HG02885 (cell line): ENCODE measurements at regions not wholly inside any gene's neighbourhood (a gene's known extent, or its start where the extent isn't known, plus 50 kb on each side); places are given as distances from the start of the nearest gene placed in this dataset.
"Not testable (repeated sequence)": the region's sequence is repeated elsewhere in the genome, so short reads cannot be mapped to it uniquely, and the experiment has no call there.

Experiments
- ATAC-seq: cut with Tn5 transposase; IDR thresholded peaks from one replicate; pipeline ENCODE4 v1.9.1; 2021; ENCODE audit warnings: mild to moderate bottlenecking; ENCODE audit not compliant: unreplicated experiment, poor library complexity

DNA sequence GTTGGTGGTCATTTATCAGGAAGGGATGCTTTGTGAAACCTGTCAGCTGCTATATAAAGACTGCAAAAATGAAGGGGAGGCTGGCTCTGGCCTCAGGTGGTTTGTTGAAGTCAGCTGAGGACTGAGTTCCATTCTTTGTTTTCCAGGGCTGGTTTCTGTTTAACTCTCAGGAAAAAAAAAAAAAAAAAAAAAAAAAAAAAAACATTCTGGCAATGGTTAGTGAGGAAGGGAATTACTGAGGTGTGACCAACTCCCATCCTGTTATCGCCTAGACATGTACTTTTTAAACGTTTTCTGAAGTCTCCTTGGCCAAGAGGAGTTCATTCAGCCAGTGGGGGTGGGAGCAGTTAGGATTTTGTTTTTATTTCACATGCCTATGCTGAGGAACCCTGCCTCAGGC lies 316.3 kb downstream of the OXSM start:
- ATAC-seq = no peak

DNA sequence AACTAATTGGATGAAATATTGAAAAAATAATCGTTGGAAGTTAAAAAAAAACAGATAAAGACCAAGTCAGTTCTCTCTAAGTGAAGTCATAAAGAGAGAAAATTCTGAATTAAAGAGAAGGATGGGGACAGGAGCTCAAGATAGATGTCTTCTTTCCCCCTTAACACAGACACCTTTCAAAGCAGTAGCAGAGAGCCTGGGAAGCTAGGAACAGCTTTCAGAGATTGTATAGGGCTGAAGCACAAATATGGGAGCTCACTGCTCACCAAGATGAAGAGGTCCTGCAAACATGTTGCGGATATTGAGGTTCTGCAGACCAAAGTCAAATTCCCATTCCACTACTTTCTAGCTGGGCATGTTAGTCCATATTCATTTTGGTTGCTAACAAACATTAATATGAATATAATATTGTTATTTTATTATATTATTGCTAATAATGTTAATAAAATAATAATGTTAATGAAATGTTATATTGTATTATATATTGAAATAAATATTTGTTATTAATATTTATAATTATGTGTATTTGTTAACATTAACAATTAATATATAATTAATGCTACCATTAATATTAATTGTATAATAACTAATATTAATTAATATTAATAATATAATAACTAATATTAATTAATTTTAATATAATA lies 319.1 kb downstream of the OXSM start:
- ATAC-seq = no peak

- no peak for ATAC-seq
Measured at GRCh38 chr3:26114851-26115250, 325.0 kb downstream of the OXSM start.

DNA sequence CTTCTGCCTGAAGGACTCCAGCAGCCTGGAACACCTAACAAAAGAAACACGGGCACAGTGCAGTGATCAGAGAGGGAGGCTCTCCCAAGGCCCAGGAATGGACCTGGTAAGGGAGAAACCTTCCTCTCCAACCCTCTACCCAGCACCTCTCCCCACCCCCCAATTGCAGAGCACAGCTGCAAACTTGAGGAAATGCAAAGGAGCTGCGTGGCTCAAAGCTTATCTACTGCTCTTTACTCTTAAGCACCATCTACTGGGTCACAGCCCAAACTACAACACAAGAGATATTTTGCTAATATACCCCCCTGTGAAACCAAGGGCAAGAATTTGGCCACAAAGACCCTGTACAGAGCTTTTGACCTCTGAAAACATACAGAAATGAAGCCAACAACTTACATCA lies 328.3 kb downstream of the OXSM start:
- ATAC-seq = peak; percentile 90

DNA sequence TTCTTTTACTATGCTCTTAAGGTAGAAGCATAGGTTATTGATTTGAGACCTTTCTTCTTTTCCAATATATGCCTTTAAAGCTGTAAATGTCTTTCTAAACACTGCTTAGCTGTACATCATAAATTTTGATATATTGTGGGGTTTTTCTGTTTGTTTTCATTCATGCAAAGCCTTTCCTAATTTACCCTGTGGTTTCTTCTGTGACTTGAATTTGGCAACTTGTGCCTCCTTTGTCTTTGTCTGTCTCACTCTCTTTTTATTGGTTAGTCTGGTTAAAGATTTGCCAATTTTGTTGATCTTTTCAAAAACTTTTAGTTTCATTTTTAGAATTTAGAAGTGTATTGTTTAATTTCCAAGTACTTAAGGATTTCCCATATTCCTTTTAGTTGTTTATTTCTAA lies 343.1 kb downstream of the OXSM start:
- ATAC-seq = no peak

- no peak for ATAC-seq
Measured at GRCh38 chr3:26141296-26141695, 351.4 kb downstream of the OXSM start.

DNA sequence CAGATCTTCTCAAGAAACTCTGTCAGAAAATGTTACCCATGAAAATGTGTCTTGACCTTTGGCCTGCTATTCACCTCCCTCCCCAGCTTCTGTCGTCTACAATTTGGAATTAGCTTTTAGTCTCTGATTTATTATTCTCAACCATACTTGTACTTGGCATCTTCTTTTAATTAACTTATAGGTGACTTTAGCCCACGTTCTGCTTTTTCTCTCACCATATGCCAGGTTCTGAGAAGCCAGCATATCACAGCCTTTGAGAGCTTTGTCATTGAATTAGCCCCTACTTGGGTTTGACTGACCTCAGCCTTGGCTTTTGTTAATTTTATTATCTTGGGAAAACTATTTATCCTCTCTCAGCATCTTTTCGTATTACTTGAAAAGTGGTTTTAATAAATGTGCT lies 355.9 kb downstream of the OXSM start:
- no peak for ATAC-seq

DNA sequence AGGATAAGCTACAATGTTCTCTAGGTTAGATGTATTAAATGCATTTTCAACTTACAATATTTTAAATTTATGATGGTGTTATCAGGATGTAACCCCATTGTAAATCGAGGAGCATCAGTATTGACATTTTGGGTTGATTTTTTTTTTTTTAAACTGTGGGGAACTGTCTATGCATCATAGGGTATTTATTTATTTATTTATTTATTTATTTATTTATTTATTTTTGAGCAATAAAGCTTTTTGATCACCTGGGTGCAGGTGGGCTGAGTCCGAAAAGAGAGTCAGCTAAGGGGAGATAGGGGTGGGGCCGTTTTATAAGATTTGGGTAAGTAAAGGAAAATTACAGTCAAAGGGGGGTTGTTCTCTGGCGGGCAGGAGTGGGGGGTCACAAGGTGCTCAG lies 367.5 kb downstream of the OXSM start:
- not testable (repeated sequence) for ATAC-seq

DNA sequence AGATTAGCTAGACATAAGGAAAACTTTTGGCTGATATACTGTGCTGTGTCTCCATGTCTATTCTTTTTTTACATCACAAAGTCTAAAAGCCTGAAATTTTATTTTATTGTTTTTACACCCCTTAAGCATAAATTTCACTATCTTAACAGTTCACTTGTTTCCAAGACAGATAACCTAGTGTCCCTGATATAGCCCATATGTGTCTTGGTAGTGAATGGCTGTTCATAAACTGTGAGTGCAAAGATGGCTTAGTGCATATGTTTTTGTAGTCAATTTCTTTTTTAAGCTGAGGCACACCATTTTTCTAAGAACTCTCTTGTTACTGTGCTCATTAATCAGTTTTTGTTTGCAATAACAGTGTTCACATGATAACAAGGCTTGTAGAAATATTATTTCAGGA lies 381.1 kb downstream of the OXSM start:
- no peak for ATAC-seq

GRCh38 chr3:26191556-26191955 lies 401.7 kb downstream of the OXSM start:
- no peak for ATAC-seq

GRCh38 chr3:26193558-26193957 lies 403.7 kb downstream of the OXSM start:
- ATAC-seq = no peak

DNA sequence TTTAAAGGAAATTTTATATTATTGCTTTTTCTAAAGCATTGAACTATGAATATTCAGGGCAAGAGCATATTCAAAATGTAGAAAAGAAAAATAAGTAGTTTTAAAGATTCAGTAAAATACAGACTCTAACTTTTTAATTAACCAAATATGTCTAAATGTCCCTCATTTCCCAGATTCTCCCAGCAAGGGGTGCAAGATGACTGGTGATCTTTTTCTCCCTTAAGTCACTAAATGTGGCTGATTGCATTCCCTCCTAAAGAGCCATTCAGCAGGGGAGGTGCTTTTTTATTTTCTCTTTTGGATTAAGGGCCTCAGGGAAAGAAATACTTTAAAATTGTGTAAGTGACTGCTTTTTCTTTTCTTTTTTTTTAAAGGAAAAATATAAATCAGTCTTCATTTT lies 406.9 kb downstream of the OXSM start:
- ATAC-seq = no peak

DNA sequence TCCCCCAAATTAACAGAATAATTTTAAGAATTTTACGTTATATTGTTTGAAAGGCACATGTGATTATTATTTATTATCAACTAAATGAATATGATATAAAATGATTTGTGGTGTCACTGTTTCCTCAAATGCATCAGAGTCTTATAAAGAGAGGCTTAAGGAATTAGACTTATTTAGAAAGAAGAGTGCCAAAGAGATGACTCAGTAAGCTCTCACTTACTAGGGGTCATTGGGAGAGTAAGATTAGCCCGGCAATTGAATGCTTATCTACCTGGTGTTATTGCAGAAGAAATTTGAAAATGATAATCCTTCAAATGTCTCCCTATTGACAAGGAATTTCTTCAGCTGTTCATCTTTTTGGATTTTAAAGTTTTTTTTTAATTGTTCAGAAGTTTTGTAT lies 408.7 kb downstream of the OXSM start:
- ATAC-seq = no peak

DNA sequence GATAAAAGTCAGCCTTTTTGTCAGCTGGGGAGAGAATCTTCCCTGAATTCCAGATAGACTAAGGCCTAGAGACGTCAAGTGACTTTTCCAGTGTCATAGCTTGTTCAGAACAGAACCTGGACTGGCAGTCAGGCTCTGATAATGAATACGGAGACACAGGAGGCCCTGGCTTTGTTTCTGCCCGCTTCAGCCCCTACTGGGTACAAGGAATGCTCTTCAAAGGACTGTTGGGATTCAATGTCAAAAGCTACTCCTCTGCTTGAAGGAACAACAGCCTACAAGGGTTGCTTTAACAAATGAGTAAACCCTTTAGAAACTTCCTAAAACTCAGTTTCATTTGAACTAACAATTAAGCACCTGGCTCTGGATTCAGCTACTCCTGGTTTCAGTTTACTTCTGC lies 412.3 kb downstream of the OXSM start:
- no peak for ATAC-seq

DNA sequence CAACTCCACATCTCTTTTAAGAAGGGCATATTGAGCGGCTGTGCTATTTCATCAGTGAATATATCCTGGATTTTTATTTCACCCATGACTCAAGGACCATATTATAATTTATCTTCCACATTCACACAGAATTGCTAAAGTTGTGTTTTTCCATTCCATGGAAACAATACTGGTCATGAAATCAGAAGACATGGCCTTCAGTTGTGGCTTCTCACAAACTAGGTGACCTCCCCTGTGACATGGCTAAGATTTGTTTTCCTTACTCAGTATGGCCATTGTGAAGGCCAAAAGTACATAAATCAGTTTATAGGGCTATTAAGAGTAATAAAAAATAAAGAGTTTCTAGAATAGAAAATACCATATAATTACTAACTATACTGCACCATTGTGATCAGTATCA lies 415.6 kb downstream of the OXSM start:
- no peak for ATAC-seq

GRCh38 chr3:26208201-26208600 lies 414.4 kb upstream of the LRRC3B start:
- ATAC-seq = no peak

- no peak for ATAC-seq
Measured at GRCh38 chr3:26229801-26230200, 392.8 kb upstream of the LRRC3B start.

DNA sequence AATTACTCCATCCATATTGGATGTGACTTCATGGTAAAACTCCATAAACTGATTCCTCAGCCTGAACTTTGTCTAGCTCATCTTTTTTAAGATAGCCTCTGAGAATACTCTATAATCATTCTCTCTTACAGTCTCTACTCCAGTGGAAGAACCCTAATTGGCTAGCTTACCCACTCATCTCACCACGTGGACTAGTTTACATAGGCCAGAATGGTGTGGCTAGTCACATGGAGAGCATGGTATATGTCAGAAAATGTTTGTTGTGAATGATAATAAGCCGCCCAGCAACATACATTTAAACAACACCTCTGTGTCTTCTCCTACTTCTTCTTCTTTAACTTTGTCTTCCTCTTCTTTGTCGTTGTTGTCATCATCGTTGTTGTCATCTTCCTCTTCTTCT lies 389.2 kb upstream of the LRRC3B start:
- ATAC-seq = no peak

DNA sequence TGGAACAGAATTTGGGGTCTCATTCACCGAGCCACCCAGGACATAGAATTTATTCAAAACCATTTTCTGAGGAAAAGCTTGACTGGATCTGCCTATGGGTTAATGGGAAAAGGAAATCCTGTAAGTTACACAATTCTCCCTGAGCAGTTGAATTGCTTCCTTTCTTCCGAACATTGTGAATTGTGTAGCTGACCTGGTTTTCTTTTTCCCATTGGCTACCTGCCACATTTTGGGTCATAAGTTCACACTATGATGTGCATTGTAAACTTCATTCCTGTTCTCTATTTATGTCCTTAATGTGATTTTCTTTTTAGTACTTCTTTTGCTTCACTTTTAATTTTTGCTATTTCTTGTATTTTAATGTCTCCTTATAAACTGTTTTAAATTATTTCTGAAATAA lies 386.0 kb upstream of the LRRC3B start:
- ATAC-seq = no peak

GRCh38 chr3:26237036-26237682 lies 385.4 kb upstream of the LRRC3B start:
- ATAC-seq = no peak

- ATAC-seq = not testable (repeated sequence)
Measured at GRCh38 chr3:26244586-26244985, 378.0 kb upstream of the LRRC3B start.

- ATAC-seq = no peak
Measured at GRCh38 chr3:26245236-26245635, 377.3 kb upstream of the LRRC3B start.
